Medulla oblongata (tissue), 1 donor: ENCODE measurements at regions not wholly inside any gene's neighbourhood (a gene's known extent, or its start where the extent isn't known, plus 50 kb on each side); places are given as distances from the start of the nearest gene placed in this dataset.

Experiments used
- DNase-seq: peaks from one replicate; pipeline ENCODE4 v3.0.0-alpha.2; 2015; ENCODE audit errors: extremely low spot score

DNA sequence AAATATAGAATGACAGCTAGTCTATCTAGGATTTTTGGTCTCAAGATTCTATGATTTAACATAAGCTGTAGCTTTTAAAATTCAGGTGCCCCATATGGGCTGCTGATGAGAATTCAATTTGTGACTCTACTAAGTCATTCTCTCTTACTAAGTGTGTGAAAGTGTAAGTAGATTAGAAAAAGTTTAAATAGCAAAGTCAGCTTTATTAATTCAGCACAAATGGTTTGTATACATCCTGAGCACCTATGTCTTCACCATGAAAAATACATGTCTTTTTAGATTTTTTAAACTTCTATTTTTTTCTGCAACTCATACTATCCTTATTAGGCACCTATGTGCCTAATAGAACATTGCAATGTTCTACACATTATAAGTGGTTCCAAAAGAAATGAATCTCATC lies 157.1 kb downstream of the METTL4 start:
- DNase-seq, result no peak

DNA sequence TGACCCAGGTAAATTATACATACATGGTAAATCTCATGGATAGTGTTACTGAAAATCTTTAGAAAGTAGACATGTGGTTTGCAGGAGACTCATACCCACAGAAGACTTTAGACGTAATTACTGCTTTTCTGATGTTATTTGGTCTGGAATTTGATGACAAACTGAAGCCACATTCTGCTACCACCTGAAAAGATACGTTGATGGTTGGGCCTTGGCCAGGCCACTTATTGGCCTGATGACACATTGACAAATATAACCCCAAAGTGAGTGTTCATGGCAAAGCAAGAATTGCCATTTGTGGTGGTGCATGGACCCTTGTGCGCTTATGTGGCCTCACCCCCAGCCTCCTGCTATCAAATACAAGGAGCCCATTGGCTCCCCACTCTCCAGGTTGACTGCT lies 155.6 kb downstream of the METTL4 start:
- no peak for DNase-seq

DNA sequence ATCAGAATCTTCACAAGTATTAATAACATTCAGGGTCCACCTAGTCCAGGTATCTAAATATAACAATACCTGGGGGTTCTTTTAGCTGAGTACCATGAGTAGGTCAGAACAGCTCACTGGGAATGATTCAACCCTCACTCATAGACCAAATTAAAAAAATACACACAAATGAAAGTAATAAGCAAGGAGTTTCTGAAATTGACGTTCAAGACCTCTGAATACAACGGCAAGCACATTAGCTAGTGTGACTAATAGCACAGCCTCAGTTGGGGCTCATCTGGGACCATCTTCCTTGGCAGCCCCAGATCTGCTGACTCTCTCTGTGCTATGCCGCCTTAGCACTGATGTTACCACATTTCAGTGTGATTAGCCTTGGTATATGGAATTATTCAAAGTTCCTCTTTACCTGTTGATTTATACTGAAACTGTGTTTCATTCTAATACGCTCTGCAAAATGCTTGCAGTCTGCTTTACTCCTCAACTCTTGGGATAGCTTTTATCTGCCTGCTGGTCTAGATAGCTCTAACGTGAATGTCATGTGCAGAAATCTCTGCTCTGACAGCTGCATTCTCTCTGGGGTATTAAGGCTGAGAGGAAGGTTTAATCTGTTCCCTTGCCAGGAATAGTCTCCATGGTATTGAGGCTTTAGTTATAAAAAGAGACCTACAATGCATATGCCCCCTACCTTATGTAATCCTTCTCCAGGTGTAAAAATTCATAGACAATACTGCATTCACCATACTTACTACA lies 153.3 kb downstream of the METTL4 start:
- no peak for DNase-seq

DNA sequence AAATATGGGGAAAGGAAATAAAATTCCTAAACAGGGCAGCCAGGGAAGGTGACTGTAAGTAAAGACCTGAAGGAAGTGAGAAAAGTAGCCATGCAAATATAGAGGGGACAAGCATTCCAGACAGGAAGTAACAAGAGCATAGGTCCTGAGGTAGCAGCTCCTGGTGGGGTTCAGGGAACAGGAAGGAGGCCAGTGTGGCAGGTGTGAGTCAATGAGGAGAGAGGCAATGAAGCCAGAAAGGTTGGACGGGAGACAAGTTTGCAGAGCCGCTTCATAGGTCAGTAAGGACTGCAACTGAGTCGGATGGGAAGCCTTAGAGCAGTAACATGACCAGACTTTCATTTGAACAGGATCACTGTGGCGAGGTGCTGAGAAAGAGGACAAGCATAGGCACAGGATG lies 150.9 kb downstream of the METTL4 start:
- no peak for DNase-seq

DNA sequence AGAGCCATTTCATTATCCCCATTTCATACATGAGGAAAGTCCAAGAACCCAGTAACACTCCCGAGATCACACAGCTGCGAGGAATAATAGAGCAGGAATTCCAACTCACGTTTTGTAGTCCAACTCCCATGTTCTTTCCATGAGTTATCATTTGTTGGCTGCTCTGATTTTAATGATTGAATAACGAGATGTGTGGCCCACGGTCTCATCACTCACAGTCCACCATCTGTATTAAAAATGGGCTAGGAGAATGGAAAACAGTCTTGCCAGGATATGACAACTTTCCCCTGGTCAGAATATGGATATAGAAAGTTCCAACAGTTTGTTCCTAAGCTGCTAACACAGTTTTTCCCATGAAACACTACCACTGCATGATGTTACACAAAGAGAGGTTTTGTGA lies 147.5 kb downstream of the METTL4 start:
- no peak for DNase-seq

DNA sequence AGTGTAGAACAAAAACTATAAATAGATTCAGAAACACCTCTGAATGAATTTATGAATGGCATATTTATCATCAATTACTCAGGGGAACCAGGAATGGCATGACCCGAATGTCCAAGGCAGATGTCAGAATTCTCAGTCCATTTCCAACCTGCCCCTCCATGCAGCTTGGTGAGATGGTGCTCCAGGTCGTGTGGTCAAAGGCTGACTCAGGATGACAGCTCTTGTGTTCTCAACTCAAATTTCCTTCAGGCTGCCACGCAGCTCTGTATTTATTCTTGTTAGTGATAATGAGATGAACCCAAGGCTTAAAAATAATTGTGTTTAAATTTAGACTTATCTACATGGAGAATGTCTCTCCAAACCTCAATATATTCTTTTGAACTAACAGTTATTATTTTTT lies 146.9 kb downstream of the METTL4 start:
- DNase-seq, result no peak

DNA sequence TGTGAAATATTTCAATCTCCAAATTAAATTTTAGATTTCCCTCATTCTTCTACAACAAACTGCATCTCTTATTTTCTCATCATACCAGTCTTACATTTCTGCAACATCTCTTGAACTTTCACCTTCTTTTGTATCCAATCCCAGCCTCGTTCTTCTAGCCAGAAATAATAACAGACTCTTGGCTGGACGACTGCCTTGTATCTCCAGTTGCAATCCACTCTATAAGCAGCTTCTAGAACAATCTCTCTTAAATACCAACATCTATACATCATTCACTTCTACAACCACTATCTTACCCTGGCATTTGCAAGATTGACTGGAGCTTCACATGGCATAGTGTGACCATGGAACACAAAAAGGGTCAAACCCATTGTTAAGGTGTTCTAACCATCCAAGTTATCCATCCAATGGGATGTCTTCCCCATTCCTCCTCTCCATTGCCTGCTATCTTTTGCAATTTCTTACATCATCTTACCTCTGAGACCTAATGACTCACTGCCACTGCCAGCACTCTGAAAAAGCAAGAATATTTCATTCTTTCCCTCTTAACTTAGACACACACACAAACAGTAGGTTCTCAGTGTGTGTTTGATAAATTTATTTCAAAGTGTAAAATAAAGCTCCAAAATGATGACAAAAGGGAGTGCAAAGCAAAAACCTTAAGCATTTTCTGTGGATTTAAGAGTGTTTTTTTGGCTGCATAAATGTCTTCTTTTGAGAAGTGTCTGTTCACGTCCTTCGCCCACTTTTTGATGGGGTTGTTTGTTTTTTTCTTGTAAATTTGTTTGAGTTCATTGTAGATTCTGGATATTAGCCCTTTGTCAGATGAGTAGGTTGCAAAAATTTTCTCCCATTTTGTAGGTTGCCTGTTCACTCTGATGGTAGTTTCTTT lies 145.6 kb downstream of the METTL4 start:
- DNase-seq, result no peak

DNA sequence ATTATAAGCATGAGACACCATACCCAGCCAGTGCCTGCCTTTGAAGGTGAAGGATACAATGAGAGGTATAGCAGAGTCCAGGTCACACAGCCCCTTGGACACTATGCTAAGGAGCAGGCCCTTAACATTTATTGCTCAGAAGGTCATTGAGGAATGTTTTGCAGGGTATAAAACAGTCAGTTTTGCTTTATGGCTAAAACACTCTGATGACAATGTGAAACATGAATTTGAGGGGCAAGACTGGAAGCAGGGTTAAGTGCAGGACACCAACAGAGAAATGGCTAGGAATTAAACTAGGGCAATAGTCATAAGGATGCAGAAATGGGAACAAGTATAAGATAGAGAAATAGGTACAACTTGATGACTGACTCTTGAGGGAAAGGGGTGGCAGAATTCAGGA lies 141.1 kb downstream of the METTL4 start:
- DNase-seq, result no peak

DNA sequence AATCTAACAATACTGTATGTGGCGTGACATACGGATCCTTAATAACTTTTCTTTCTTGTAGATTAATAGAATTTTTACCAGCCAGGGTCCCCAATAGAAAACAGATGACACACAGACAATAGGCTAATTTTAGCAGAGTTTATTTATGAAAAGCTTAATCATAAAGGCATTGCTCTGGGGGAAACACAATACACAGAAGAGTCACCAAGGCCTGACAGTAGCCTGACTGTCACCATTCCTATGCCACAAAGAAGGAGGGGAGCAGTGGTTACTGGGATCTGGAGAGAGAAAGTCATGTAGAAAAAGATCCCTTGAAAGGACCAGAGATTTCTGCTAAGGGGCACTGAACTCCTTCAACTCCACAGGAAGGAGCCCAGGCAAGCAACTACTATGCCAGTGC lies 139.5 kb downstream of the METTL4 start:
- no peak for DNase-seq

DNA sequence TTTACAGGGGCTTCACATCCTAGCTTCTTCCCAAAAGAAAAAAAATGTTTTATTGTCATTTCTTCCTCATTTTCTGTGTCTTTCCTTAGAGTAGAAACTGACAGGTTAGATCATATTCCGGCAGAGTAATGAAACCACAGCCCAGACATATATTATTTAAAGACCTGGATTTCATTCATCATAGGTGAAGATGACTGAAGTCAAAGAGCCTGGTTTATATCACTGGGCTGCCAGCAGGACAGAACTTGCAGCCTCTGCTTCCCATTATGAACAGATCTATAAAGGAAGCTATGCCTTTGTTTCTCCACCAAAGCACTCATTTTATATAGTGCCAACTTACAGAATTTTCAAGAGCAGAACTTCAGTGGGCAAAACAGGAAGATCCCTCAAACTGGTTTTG lies 137.9 kb downstream of the METTL4 start:
- DNase-seq, result no peak

DNA sequence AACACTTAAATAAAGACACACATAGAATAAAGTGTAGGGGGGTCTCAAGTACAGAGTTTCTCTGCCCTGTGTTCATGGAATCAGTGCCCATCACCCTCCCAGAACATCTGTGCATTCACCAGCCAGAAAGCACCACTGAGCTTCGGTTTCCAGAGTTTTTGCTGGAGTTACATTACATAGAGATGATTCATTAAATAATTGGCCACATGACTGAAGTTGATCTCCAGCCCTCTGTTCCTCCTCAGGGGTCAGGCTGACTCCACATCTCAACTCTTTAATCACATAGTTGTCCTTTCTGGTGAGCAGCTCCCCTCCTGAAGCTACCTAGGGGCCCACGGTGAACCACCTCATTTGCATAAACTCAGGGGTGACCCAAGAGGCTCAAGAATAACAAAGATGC lies 129.8 kb downstream of the METTL4 start:
- no peak for DNase-seq

DNA sequence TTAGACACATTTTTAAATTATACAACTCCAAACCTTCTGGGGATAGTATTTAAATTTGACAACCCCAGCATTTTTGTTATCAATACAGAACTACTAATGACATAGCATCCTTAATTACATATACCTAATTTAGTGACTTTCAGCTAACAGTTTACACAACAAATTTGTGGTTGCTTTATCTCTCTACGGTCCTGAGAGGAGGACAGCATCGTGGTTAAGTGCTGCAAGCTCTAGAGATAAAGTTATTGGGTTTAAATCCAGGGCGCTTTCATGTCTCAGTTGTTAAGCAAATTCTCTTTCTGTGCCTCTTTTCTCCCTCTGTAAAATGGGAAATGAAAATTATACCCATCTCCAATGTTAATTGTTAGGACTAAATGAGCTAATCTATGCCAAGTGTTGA lies 129.3 kb downstream of the METTL4 start:
- DNase-seq, result no peak

DNA sequence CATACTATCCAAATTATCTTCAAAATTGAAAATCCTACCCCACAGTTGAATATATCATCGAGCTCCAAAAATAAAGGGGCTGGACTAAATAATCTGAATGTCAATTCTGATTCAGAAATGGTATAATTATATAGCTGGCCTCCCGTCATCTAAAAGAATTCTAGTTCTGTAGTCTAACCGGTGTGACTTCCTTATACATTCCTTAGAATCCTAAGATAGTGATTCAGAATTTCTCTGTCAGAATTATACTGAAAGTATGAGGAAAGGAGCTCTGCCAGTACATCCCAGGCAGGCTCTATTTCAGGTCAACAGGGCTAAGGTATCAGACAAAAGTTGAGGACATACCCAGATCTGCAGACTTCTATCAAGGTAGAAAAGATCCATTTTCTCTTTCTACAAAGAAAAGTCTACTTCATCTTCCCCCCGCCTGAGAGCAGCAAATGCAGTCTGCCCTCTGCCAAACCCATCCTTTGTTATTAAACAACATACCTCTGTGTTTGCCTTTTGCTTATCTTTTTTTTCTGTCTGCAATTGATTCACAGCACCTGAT lies 128.5 kb downstream of the METTL4 start:
- no peak for DNase-seq

DNA sequence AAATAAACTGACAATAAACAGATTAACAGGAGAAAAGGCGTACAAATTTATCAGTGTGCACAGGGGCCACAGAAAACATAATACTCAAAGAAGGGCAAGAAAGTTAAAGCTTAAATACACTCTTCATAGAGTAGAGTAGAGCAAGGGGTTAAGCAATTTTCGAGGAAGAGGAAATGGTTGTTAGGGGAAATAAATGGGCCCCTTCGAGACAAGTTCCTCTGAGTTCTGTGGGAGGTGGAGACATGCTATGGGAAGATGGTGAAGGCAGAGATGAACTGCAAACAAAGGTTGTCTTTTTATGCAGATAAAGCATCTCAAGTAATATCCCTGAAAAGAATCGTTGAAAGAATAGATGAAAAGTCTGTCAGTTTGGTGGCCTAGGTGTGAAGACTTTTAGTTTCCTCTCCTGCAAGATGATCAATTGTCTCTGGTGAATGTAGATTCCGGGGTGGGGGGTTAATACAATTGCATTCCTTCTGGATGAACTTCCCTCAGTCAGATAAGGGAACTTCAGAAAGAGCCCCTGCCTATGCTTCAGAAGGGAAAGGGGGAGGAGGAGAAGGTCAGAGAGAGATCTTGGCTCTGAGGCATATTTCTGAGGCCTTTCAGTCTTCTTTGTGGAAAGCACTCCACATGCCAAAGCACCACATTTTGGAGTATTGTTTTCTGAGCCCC lies 127.0 kb downstream of the METTL4 start:
- DNase-seq, result no peak

DNA sequence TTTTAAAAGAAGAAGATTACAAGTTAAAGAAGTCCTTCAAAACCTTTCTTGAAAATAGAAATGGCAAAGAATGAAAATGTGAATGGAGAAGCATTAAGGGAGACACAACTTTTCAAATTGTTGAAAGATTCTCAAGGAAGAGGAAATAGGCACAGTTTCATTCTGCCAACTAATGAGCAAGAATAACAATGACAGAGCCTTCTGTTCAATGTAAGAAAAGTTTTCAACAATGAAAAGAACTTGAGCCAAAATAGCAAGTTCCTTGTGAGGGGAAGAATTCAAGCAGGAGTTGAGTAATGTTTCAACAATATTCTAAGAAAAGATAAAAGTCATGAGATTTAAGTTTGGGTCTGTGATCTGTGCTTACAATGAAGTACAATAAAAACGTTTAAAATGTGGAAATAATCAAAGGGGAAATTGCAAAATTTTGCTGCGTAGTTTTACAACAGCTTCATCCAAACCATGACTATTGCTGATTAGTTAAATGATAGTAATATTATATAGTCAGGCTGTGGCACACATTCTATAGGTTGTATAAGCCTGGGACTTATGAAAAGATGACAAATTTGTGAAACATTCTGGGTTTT lies 122.6 kb downstream of the METTL4 start:
- DNase-seq, result no peak

DNA sequence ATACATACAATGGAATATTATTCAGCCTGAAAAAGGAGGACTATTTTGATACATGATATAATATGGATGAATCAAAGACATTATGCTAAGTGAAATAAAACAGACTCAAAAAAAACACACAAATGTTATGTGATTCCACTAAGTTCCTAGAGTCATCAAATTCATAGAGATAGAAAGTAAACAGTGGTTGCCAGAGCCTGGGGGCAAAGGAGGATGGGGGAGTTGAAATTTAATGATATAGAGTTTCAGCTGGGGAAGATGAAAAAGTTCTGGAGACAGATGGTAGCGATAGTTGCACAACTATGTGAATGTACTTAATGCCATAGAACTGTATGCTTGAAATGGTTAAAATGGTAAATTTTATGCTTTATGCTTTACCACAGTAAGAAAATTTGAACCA lies 119.7 kb downstream of the METTL4 start:
- no peak for DNase-seq

DNA sequence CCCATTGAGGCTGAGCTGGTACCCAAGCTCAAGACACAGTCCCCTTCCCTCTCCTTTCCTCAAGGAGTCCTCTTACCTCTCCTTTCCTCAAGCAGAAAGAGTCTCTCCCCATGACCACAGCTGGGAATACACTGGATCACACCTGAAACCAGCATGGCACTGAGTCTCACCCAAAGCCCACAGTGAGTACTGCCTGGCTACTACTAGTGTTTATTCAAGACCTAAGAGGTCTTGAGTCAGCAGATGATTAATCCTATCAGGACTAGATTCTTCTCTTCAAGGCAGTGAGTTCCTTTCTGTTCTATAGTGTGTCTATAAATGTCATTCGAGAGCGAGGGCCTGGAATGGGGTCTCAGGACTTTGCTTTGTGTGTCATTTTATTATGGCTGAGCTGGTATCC lies 111.4 kb downstream of the METTL4 start:
- DNase-seq, result no peak

DNA sequence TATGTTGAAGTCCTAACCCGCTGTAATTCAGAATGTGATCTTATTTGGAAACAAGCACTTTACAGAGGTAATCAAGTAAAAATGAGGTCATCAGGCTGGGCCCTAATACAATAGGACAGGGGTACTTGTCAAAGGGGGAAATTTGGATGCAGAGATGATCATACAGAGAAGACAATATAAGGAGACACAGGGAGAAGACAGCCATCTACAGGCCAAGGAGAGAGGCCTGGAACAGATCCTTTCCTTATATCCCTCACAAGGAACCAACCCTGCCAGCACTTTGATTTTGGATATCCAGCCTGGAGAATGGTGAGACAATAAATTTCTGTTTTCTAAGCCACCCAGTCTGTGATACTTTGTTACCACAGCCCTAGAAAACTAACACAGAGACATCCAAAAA lies 104.3 kb downstream of the METTL4 start:
- no peak for DNase-seq

DNA sequence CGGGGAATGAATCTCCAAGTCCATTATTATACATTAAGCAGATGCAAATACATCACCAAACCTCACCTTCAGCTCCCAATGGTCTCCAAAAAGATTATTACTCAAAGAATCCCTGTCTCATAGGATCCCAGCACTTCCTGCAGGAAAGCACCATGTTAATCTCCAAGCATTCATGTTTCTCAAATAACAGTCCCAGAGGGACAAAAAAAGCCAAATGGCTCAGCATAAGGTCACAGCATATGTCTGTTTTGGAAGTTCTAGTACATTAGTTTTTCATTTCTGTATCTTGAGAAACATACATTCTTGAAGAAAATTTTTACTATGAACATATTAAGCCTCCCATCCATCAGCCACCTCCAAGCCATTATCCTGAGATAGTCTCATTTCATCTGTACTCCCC lies 103.3 kb downstream of the METTL4 start:
- DNase-seq, result no peak

DNA sequence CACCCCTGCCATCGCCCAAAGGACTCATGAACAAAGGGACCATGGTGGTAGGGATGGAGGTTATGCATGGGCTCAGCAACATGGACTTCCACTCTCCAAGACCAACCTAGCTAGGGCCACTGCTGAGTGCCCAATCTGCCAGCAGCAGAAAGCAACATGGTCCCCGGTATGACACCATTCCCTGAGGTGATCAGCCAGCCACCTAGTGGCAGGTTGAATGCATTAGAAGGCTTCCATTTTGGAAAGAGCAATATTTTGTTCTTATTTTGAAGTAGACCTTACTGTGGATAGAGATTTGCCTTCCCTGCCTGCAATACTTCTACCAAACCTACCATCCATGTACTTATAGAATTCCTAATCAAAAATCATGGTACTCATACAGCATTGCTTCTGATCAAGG lies 99.8 kb downstream of the METTL4 start:
- no peak for DNase-seq

DNA sequence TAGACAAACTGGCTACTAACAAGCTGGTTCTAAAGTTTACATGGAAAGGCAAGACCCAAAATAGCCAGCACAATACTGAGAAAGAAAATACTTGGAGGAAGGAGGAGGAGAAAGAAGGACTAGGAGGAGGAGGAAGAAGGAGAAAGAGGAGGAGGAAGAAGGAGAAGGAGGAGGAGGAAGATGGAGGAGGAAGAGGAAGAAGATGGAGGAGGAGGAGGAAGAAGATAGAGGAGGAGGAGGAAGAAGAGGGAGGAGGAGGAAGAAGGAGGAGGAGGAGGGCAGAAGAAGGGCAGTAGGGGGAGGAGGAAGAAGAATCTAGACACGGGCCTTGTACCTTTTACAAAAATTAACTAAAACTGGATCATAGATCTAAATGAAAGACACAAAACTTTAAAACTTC lies 92.6 kb downstream of the METTL4 start:
- DNase-seq, result no peak

DNA sequence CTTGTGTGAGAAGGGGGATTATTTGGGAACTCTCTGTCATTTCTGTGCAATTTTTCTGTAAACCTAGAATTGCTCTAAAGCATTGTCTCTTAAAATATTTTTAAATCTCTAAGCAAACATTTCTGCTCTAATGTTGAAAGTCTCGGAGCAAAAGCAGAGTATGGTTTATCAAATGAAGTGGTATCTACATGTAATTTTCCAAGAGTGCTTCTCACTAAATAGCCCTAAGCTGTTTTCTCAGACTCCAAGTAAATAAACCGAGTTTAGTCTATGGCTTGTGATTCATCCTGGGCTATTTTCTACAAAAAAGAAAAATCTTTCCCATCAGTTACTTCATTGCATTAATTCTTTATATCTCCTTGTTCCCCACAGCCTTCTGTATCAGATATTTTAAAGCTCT lies 90.8 kb downstream of the METTL4 start:
- DNase-seq, result no peak
